SKM-1 treated with dmso at 0.1 percent for 144 hours (cell line): ENCODE measurements at regions not wholly inside any gene's neighbourhood (a gene's known extent, or its start where the extent isn't known, plus 50 kb on each side); places are given as distances from the start of the nearest gene placed in this dataset.

ENCODE experiments used
- DNase-seq: peaks from one replicate; lab custom pipeline; 2025; ENCODE audit not compliant: unreplicated experiment; lab: John Stamatoyannopoulos, UW

DNA sequence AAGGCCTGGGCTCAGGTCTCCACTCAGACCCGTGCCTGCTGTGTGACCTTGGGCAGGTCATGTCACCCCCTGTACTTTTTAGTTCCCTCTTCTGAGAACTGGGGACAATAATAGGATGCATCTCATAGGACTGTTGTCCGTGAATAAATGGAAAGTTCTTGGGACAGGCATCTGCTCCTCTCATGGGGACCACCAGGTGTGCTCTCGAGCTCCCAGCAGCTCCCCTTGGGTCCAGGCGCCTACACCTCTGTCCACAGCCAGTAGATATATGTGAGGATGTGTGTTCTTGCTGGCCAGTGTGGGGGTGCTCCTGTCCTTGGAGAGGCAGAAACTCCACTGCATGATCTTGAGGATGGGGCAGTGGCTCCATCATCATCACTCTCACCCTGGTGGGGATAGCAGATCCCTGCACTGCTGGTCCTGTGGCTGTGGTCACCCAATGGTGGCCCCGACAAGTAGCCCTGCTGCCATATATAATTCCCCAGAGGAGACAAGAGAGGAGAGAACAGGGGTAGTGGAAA is 257.6 kb upstream of the TLE3 start:
- DNase-seq = no peak

DNA sequence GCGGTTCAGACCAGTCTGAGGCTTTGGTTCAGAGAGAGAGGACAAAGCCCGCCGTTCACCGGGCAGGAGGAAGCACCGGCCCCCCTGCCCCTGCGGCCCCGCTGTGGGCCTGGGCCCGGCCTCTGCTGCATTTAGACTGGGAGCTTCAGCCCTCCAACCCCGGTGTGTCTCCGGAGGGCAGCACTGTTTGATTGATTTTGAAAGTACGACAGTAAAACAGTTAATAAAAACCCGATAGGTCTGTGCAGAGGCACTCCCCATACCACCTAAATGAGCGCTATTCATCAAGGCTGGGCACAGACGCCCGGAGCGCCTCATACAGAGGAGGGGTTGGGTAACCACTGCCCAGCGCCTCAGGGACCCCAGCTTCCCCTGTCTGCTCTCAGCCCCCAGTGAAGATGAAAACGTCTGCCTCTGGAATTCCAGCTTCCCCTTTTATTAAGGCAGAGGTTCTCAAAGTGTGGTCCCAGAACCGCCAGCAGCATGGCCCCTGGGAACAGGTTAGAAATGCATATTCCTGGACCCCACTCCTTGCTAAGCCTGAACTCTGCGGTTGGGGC is 256.7 kb upstream of the TLE3 start:
- no peak for DNase-seq

DNA sequence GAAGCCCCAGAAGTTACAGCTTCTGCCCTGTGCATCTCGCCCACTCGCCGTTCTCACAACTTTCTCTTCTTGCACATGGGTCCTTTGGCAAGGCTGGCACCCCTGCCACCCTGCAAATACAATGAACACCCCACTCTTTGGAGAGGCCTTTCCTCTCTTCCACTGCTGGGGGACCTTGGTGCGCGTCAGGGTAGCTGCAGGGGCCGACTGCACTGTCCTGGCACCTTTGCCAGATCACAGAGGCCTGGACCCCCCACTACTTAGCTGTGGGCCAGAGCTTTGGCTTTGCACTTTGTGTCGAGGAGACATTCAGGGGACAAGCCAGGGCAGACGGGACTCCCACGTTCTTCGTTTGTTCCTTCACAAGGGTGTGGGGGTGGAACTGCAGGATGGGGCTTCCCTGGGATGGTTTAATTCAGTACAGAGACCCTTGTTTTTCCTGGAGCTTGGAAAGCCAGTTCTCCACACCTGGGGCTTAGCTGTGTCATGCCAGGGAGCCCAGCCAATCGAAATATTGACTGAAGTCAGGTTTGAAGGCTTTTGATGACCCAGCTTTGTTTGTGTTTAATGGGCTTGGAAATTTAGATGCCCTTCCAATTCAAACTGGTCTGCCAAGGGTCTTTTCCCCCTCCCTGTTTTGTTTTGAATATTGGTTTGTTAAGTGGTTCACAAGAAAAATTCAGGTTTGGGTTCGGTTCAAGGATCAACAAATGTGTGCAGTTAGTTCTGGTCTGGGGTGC is 256.1 kb upstream of the TLE3 start:
- DNase-seq = no peak

DNA sequence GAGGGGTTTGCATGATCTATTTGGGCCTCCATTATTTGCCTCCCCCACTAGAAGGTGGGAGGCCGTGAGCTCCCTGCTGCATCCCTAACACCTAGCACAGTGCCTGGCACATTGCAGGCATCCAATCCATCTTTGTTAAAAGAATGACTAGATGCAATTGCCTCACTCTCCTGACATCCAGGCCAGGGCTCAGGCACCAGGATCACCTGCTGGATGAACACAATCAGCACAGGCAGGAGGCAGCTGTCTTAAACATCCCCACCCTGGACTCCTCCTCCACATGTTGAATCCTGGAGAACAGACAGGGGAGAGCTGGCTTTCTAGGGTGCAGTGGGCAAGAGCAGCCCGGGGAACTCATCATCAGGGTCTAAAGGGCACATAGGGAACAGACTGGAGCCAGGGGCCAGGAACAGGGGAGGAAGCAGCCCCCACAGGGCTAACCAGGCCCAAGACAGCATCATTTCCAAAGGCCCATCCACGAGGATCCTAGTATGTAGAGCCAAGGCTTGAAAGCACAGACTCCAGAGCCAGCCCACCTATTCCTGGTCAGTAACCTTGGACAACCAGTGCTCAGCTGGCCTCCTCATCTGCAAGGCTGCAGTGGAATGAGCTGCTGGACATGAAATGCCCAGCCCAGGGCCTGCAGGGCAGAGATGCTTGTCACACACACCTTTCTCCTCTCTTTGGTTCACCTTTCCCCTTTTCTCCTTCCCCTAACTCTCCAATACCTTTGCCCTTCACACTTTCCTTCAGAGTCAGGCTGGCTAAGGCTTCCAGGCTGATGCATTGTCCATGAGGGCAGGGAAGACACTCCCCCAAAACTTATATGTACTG is 254.4 kb upstream of the TLE3 start:
- no peak for DNase-seq

DNA sequence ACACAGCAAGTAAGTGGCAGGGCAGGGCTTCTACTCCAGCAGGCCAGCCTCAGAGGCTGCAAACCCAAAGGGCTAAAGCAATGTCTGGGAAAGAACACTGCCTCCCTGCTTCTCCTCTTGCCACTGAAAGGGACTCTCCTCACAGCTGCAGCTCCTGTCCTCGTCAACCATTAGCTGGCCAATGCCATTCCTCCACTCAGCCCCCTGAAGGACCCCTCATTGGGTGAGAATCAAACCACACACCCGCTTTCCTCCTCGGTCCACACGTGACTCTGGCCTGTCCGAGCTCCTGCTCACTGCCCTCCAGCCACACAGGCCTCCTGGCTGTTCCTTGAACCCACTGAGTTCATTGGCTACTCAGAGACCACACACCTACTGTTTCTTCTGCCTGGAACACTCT is 253.7 kb upstream of the TLE3 start:
- no peak for DNase-seq

- DNase-seq = peak; percentile 95
Measured at GRCh38 chr15:70348581-70349344, 251.0 kb upstream of the TLE3 start.

- DNase-seq = no peak
Measured at GRCh38 chr15:70348226-70348543, 250.5 kb upstream of the TLE3 start.

DNA sequence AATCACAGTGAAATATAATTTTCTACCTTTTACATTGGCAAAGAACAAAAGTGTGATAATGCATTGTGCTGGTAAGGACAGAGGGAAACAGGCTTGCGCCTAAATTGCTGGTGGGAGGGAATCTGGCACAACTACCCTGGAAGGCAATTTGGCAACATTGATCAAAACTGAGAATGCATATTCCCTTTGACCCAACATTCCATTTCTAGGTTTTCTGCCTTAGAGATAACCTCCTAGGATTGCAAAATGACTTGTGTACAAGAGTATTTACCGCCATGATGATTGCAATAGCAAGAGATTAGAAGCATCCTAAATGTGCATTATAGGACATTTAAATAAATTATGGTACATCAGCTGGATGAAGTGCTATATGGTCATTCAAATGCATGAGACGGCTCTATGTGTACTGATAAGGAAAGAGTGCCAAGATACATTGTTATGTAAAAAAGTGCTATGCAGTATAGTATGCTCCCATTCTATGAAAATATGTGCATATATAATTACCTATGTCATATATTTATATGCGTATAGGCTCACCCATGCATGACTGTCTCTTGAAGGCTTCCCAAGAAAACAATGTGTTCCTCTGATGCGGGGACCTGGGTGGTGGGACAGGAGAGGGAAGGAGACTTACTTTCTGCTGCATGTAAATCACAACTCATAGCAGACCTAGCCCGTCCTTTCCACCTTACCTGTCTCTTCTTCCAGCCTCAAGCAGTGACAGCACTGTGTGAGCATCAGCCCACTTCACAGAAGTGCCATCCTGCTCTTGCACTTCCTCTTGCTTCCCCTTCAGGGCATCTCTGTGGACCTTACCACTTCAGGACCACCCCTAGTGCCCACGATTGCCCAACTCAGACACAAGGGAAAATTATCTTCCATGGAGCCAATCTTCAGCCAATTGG is 249.9 kb upstream of the TLE3 start:
- DNase-seq = no peak

DNA sequence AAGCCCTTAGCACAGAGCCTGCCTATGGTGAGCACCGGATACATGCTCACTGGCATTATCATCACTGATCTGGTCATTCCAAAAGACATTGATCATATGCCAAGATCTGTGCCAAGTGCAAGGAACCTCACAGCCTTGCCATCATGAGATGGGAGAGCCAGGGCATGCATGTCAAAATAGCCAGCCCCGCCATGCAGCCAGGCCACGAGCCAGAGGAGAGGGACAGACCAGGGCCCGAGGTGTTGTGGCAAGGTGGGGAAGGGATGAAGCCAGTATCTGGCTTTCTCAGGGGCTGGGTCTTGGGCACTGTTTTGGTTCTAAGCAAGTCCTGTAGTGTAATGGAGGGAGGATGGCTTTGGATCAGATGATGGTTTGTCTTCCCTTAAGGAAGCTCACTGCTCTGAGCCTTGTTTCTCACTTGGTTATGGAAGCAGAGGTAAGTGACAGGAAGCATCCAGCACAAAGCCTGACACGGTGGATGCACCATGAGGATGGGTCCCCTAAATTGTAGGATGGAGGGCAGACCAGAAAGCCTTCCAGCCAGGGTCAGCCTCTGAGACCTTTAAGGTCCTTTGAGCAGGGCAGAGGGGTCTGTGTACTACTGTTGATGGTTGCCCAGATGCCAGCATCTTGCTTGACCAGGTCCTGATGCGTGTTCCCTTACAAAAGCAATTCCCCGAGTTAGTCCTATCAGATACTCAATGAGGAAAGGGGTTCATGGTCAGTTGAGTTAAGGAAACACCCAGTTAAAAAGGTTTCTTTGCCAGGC is 247.7 kb upstream of the TLE3 start:
- DNase-seq = no peak

DNA sequence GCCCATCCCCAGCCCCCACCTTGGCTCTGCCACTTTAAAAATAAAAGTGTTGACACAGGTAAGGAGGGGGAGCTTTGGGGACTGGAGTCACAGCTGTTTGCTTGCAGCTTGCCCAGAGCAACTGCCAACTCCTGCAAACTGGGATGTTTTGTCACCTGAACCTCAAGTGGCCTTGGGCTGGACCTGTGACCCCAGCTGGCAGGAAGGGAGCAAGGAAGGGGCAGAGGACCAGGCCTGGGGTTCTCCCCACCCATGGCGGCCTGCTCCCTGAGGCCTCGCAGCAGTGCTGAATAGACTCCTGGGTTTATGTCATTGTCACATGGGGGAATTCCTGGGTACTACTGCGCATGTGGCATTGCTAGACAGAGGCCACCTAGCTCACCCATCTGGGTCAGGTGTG is 246.9 kb upstream of the TLE3 start:
- DNase-seq = no peak

DNA sequence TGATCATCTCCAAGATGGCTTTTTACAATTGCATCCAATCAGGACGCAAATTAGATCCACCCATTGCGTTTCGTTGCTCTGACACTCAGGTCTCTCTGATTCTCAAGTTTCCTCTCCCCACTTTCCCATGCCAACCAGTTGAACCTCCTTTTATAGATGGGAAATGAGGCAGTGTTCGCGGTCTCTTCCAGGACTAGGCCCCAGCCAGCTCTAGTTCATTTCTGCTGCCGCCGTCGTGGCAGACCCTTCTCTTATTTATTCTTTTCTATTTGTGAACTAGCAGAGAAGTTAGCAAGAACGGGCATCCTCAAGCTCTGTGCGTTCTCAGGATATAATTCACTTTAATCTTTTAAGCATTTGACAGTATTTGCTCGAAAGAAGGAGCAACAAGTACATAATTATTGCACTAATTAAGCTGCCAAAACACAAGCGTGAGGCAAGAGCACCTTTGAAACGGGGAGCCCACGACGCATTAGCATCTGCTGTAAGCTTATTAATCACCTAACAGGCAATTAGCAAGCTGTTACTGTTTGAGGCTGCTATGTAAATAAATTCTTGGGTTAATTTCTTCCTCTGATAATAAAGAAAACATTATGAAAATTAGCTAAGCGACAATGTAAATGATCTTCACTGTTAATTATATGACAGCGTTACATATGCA is 246.4 kb upstream of the TLE3 start:
- no peak for DNase-seq

GRCh38 chr15:70342554-70343548 is 245.1 kb upstream of the TLE3 start:
- DNase-seq = no peak

GRCh38 chr15:70342141-70342540 is 244.4 kb upstream of the TLE3 start:
- DNase-seq = no peak

DNA sequence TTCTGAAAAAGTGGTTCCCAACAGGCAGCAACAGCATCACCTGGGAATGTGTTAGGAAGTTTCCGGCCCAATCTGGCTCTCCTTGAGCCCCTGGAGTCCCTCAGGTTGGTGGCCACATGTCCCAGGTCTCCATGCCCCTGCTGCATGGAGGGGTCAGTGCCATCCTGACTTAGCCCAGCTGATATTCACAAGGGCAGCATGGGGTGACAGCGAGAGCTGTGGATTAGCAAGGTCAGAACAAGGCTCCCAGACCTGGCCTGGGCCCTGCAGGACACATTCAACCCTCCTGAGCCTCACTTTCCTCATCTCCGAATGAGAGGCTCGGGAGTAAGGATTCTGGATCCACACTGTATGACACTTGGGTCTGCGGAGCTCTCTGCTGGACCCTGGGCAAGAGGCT is 243.8 kb upstream of the TLE3 start:
- no peak for DNase-seq

- no peak for DNase-seq
Measured at GRCh38 chr15:70340494-70340870, 242.8 kb upstream of the TLE3 start.

- DNase-seq = peak; percentile 81
Measured at GRCh38 chr15:70339571-70340493, 242.1 kb upstream of the TLE3 start.
